Fibroblast of gingiva (primary cell): ENCODE measurements at regions not wholly inside any gene's neighbourhood (a gene's known extent, or its start where the extent isn't known, plus 50 kb on each side); places are given as distances from the start of the nearest gene placed in this dataset.

Source experiments
- DNase-seq: peaks from one replicate; pipeline ENCODE4 v3.0.0-alpha.2; 2011; ENCODE audit warnings: low read depth

- DNase-seq = no peak
Observed at GRCh38 chr2:217691516-217691915, 311.3 kb downstream of the TNS1 start.

GRCh38 chr2:217689053-217689452 lies 313.7 kb downstream of the TNS1 start:
- DNase-seq = no peak

- no peak for DNase-seq
Observed at GRCh38 chr2:217688494-217688893, 314.3 kb downstream of the TNS1 start.

GRCh38 chr2:217687771-217688170 lies 315.0 kb downstream of the TNS1 start:
- peak; percentile 1 for DNase-seq

- DNase-seq = peak; percentile 91
Observed at GRCh38 chr2:217685255-217685605, 317.6 kb downstream of the TNS1 start.

GRCh38 chr2:217684431-217685254 lies 318.2 kb downstream of the TNS1 start:
- DNase-seq = no peak

- DNase-seq = no peak
Observed at GRCh38 chr2:217683106-217683870, 319.5 kb downstream of the TNS1 start.

GRCh38 chr2:217681791-217682190 lies 321.0 kb downstream of the TNS1 start:
- DNase-seq = no peak

- DNase-seq = no peak
Observed at GRCh38 chr2:217680381-217680780, 322.4 kb downstream of the TNS1 start.

GRCh38 chr2:217673627-217674026 lies 329.2 kb downstream of the TNS1 start:
- no peak for DNase-seq

- DNase-seq = no peak
Observed at GRCh38 chr2:217672472-217672871, 330.3 kb downstream of the TNS1 start.

- DNase-seq = no peak
Observed at GRCh38 chr2:217671871-217672270, 330.9 kb downstream of the TNS1 start.

- no peak for DNase-seq
Observed at GRCh38 chr2:217671075-217671474, 331.7 kb downstream of the TNS1 start.

- DNase-seq = no peak
Observed at GRCh38 chr2:217669831-217670230, 333.0 kb downstream of the TNS1 start.

- peak; percentile 77 for DNase-seq
Observed at GRCh38 chr2:217667512-217667911, 335.3 kb downstream of the TNS1 start.

GRCh38 chr2:217667035-217667434 lies 335.8 kb downstream of the TNS1 start:
- no peak for DNase-seq

GRCh38 chr2:217666338-217666737 lies 336.5 kb downstream of the TNS1 start:
- DNase-seq = no peak

- DNase-seq = peak; percentile 39
Observed at GRCh38 chr2:217664761-217665160, 338.0 kb downstream of the TNS1 start.

GRCh38 chr2:217662984-217663602 lies 339.7 kb downstream of the TNS1 start:
- DNase-seq = no peak

GRCh38 chr2:217661378-217661777 lies 341.4 kb downstream of the TNS1 start:
- no peak for DNase-seq

- DNase-seq = no peak
Observed at GRCh38 chr2:217660423-217660822, 342.4 kb downstream of the TNS1 start.

- no peak for DNase-seq
Observed at GRCh38 chr2:217658806-217659205, 344.0 kb downstream of the TNS1 start.

GRCh38 chr2:217657252-217657651 lies 345.5 kb downstream of the TNS1 start:
- no peak for DNase-seq
